HepG2 (cell line): ENCODE measurements at regions not wholly inside any gene's neighbourhood (a gene's known extent, or its start where the extent isn't known, plus 50 kb on each side); places are given as distances from the start of the nearest gene placed in this dataset.

ENCODE experiments used
- ATAC-seq: fragments of 200-7000 bp; cut with Tn5 transposase; 3 replicates; pipeline ENCODE4 v1.9.1; 2020; ENCODE audit warnings: mild to moderate bottlenecking, moderate library complexity
- BruUV-seq: library from RNA; stranded (reverse); fragments of 400-500 nt; replicated peaks from 2 replicates; lab custom pipeline; 2021; lab: Mats Ljungman, UMichigan
- CTCF ChIA-PET: fragments of 300-600 bp; formaldehyde crosslinking; extraction: SDS; loops from one replicate; lab custom pipeline; 2021; ENCODE audit warnings: low total read pairs, inconsistent platforms, low intra/inter-chr PET ratio; lab: Yijun Ruan, JAX
- POLR2A ChIA-PET: fragments of 350-600 bp; sonication (Branson Sonifier 250); formaldehyde crosslinking; loops from one replicate; lab custom pipeline; 2020; ENCODE audit warnings: antibody characterized with exemption, inconsistent platforms; lab: Yijun Ruan, JAX
- DNase-seq: peaks from one replicate; pipeline ENCODE4 v3.0.0-alpha.2; 2015; ENCODE audit warnings: low spot score
- FAIRE-seq: peaks from 3 replicates; lab custom pipeline; 2011; peaks lifted over from hg19 to GRCh38; lab: Jason Lieb, UNC
- H2AFZ ChIP-seq: one replicate; pipeline ENCODE4 v1.6.1; 2011; ENCODE audit warnings: low read length, inconsistent platforms
- H3K27ac ChIP-seq: fragments of 300-600 bp; 3 replicates; pipeline ENCODE4 v1.8.0; 2011; ENCODE audit warnings: mixed run types, mild to moderate bottlenecking, mixed read lengths, low read length, inconsistent platforms; ENCODE audit not compliant: insufficient read depth; ENCODE audit errors: extremely low read length
- H3K27me3 ChIP-seq, 2 experiments: fragments of 200-600 bp in 1 of 2; 2 replicates in 1 of 2; 3 replicates in 1 of 2; pipeline versions ENCODE4 v1.6.0 to v1.8.0; 2011; ENCODE audit warnings: low read length in 2 of 2, mild to moderate bottlenecking in 2 of 2, moderate library complexity in 2 of 2, inconsistent platforms in 1 of 2; ENCODE audit not compliant: insufficient read depth in 2 of 2, control insufficient read depth in 1 of 2
- H3K36me3 ChIP-seq, 2 experiments: fragments of 200-600 bp in 1 of 2; replicated peaks in 1 of 2; 2 replicates in 1 of 2; 3 replicates in 1 of 2; pipeline versions ENCODE4 v1.5.1 to v1.8.0; 2011; ENCODE audit warnings: low read length in 2 of 2, inconsistent platforms in 1 of 2; ENCODE audit not compliant: insufficient read depth in 2 of 2, control insufficient read depth in 1 of 2
- H3K4me1 ChIP-seq: 2 replicates; pipeline ENCODE4 v1.5.1; 2012; ENCODE audit warnings: low read length, inconsistent platforms; ENCODE audit not compliant: insufficient read depth
- H3K4me2 ChIP-seq: 2 replicates; pipeline ENCODE4 v1.6.0; 2011; ENCODE audit warnings: low read depth, low read length, inconsistent platforms
- H3K4me3 ChIP-seq, 3 experiments: fragments of 200-600 bp in 1 of 3; sonication (generic), shearing (Covaris generic) in 1 of 3; replicated peaks in 1 of 3; 2 replicates each; pipeline ENCODE4 v1.5.1; 2011 to 2016; ENCODE audit warnings: low read length in 3 of 3, inconsistent platforms in 2 of 3, low read depth in 2 of 3, mild to moderate bottlenecking in 2 of 3, control low read depth in 1 of 3, mixed read lengths in 1 of 3; ENCODE audit not compliant: insufficient read depth in 1 of 3
- H3K79me2 ChIP-seq: one replicate; pipeline ENCODE4 v1.6.1; 2011; ENCODE audit warnings: low read length, inconsistent platforms; ENCODE audit not compliant: insufficient read depth
- H3K9ac ChIP-seq: 2 replicates; pipeline ENCODE4 v1.6.0; 2011; ENCODE audit warnings: mild to moderate bottlenecking, low read depth, low read length, inconsistent platforms; ENCODE audit not compliant: insufficient read depth
- H3K9me3 ChIP-seq: 2 replicates; pipeline ENCODE4 v1.5.1; 2012; ENCODE audit warnings: mild to moderate bottlenecking, low read length
- H4K20me1 ChIP-seq: 2 replicates; pipeline ENCODE4 v1.6.0; 2011; ENCODE audit warnings: inconsistent platforms, mild to moderate bottlenecking, low read length, moderate library complexity; ENCODE audit not compliant: insufficient read depth
- CHD2 ChIP-seq: IDR thresholded peaks from 2 replicates; pipeline ENCODE4 v1.6.1; 2011; ENCODE audit warnings: low read depth, low read length, improper control_type of control experiment
- EZH2 ChIP-seq: conservative IDR thresholded peaks from 2 replicates; pipeline ENCODE4 v1.6.1; 2012; ENCODE audit warnings: mild to moderate bottlenecking, low read depth, low read length, moderate library complexity
- FIP1L1 ChIP-seq: fragments of 200-400 bp; formaldehyde crosslinking; IDR thresholded peaks from 2 replicates; pipeline ENCODE4 v1.6.1; 2018; ENCODE audit warnings: low read depth, mild to moderate bottlenecking, low read length, moderate library complexity, borderline replicate concordance; ENCODE audit not compliant: insufficient read depth
- HMGXB3 ChIP-seq: sonication (generic); formaldehyde crosslinking; IDR thresholded peaks from 2 replicates; pipeline ENCODE4 v1.4.0; 2020; ENCODE audit warnings: missing genetic modification reagents, borderline replicate concordance
- MAFG ChIP-seq: sonication (generic); formaldehyde crosslinking; IDR thresholded peaks from 2 replicates; pipeline ENCODE4 v1.5.1; 2020; ENCODE audit warnings: mild to moderate bottlenecking, missing genetic modification reagents
- SKI ChIP-seq: fragments of 450-650 bp; IDR thresholded peaks from one replicate; pipeline ENCODE4 v1.6.1; 2018; ENCODE audit warnings: mild to moderate bottlenecking; ENCODE audit not compliant: partially characterized antibody
- SPEN ChIP-seq: sonication (generic); formaldehyde crosslinking; IDR thresholded peaks from 2 replicates; pipeline ENCODE4 v1.5.1; 2020; ENCODE audit warnings: low read depth, mild to moderate bottlenecking, missing genetic modification reagents
- USF2 ChIP-seq, 2 experiments: sonication (generic) in 1 of 2; formaldehyde crosslinking in 1 of 2; IDR thresholded peaks; 2 replicates each; pipeline versions ENCODE4 v1.5.1 to v1.6.1; 2011 to 2020; ENCODE audit warnings: borderline replicate concordance in 1 of 2, low read depth in 1 of 2, low read length in 1 of 2, mild to moderate bottlenecking in 1 of 2, missing genetic modification reagents in 1 of 2, moderate library complexity in 1 of 2
- ZBTB39 ChIP-seq: sonication (generic); formaldehyde crosslinking; IDR thresholded peaks from 2 replicates; pipeline ENCODE4 v1.5.0; 2020; ENCODE audit warnings: missing genetic modification reagents
- WGBS: methylation state at CpG from one replicate; pipeline ENCODE4 v1.1.6; 2017; ENCODE audit warnings: low lambda C conversion rate; 5-methylcytosine and 5-hydroxymethylcytosine counted together
- in situ Hi-C: cut with HindIII; loops from 2 replicates; pipeline ENCODE4 v1.10.0; 2017; ENCODE audit warnings: low pct_unique_long_range_greater_than_20kb; ENCODE audit not compliant: extremely low pct_ligation_motif_present
- intact Hi-C: fragments of 100-400 bp; cut with micrococcal nuclease; formaldehyde crosslinking; loops from one replicate; pipeline ENCODE4 v1.10.0; 2022; ENCODE audit not compliant: unreplicated experiment

GRCh38 chr5:159849437-159850083 is 66.7 kb upstream of the ADRA1B start:
- ATAC-seq = no peak
- TF ChIP-seq CHD2 (no peak), USF2 (IDR thresholded peaks at IDR 0.05; ENCODE audit: low read depth, low read length) (no peak), USF2 (CRISPR knock-in tag; IDR thresholded peaks at IDR 0.05; ENCODE audit: borderline replicate concordance) (no peak), ZBTB39 (CRISPR knock-in tag) (no peak), EZH2 (no peak), MAFG (no peak), FIP1L1 (no peak), SKI (no peak), SPEN (CRISPR knock-in tag) (no peak), HMGXB3 (CRISPR knock-in tag) (no peak)

More at GRCh38 chr5:159849437-159850083, 66.7 kb upstream of the ADRA1B start:
- no peak overlapping the region for H3K4me3 ChIP-seq
- H3K9ac ChIP-seq = no peak overlapping the region
- in situ Hi-C loops = no loop called here
- DNase-seq = no peak
- no peak overlapping the region for H3K4me2 ChIP-seq
- no peaks in the 10 kb centered on the region for H3K9me3 ChIP-seq
- H4K20me1 ChIP-seq = no peaks in the 10 kb centered on the region
- WGBS = 10% methylated on average over 3 of the region's 3 CpGs
- no TSS peak for BruUV-seq
- H3K79me2 ChIP-seq = no peaks in the 10 kb centered on the region
- intact Hi-C loops = no loop called here
- H3K4me1 ChIP-seq = no peaks in the 10 kb centered on the region
- no peaks in the 10 kb centered on the region for H3K36me3 ChIP-seq
- no peak overlapping the region for H3K27ac ChIP-seq
- H3K27me3 ChIP-seq = no peaks in the 10 kb centered on the region; a peak in 1 of 5 replicates
- no peak for FAIRE-seq
- no peak overlapping the region for H2AFZ ChIP-seq
- POLR2A ChIA-PET = no interaction called here
- CTCF ChIA-PET = no interaction called here
